Testis (tissue), 2 donors: ENCODE measurements at regions not wholly inside any gene's neighbourhood (a gene's known extent, or its start where the extent isn't known, plus 50 kb on each side); places are given as distances from the start of the nearest gene placed in this dataset.

Experiments used
- DNase-seq: peaks from one replicate; pipeline ENCODE4 v3.0.0-alpha.2; 2019
- H3K27ac ChIP-seq, 2 donors: fragments of 200-600 bp; sonication (generic); one replicate each; pipeline ENCODE4 v1.5.1; 2019
- H3K27me3 ChIP-seq: fragments of 200-600 bp; sonication (generic); one replicate; pipeline ENCODE4 v1.5.1; 2019
- H3K36me3 ChIP-seq: fragments of 200-600 bp; sonication (generic); one replicate; pipeline ENCODE4 v1.5.1; 2017; ENCODE audit warnings: low read depth; ENCODE audit errors: missing control alignments
- H3K4me1 ChIP-seq: fragments of 200-600 bp; sonication (generic); one replicate; pipeline ENCODE4 v1.5.1; 2019
- H3K4me3 ChIP-seq, 2 donors: fragments of 200-600 bp; sonication (generic); one replicate each; pipeline ENCODE4 v1.5.1; 2017 to 2019
- H3K9me3 ChIP-seq: fragments of 200-600 bp; sonication (generic); one replicate; pipeline ENCODE4 v1.5.1; 2017
- CTCF ChIP-seq, 3 experiments: fragments of 450-650 bp in 2 of 3; fragments of 200-600 bp in 1 of 3; sonication (generic) in 1 of 3; IDR thresholded peaks; one replicate each; pipeline ENCODE4 v1.5.1; 2016 to 2019; ENCODE audit warnings: antibody characterized with exemption in 3 of 3, mild to moderate bottlenecking in 2 of 3, moderate library complexity in 1 of 3
- POLR2A ChIP-seq: fragments of 450-650 bp; IDR thresholded peaks from one replicate; pipeline ENCODE4 v1.6.1; 2017; ENCODE audit warnings: antibody characterized with exemption, mild to moderate bottlenecking, moderate library complexity
- WGBS, 2 donors: methylation state at CpG; one replicate each; pipeline ENCODE4 v1.1.5; 2018; 5-methylcytosine and 5-hydroxymethylcytosine counted together
- intact Hi-C: fragments of 100-400 bp; cut with DNase I; formaldehyde crosslinking; loops from one replicate; pipeline ENCODE4 v1.15.1; 2023; ENCODE audit warnings: low total_unique reads

GRCh38 chr4:148664636-148665035 is 222.4 kb upstream of the NR3C2 start:
- H3K27ac ChIP-seq = no peak overlapping the region
- WGBS, 2 donors = 84 to 92% methylated on average over 5 of the region's 5 CpGs
- no peaks in the 10 kb centered on the region for H3K27me3 ChIP-seq
- H3K9me3 ChIP-seq = no peaks in the 10 kb centered on the region
- H3K4me3 ChIP-seq = no peak overlapping the region
- no peaks in the 10 kb centered on the region for H3K4me1 ChIP-seq
- no peak for DNase-seq
- no peaks in the 10 kb centered on the region for H3K36me3 ChIP-seq
- intact Hi-C loops = no loop called here
- TF ChIP-seq POLR2A = no peak

- DNase-seq = no peak
- intact Hi-C loops = no loop called here
- WGBS, 2 donors = 88 to 98% methylated on average over 2 of the region's 2 CpGs
Observed at GRCh38 chr4:148654131-148654530, 211.9 kb upstream of the NR3C2 start.

GRCh38 chr4:148653681-148654080 is 211.5 kb upstream of the NR3C2 start:
- Histone ChIP-seq H3K27ac (no peak overlapping the region), H3K4me1 (no peaks in the 10 kb centered on the region), H3K4me3 (no peak overlapping the region), H3K36me3 (no peaks in the 10 kb centered on the region), H3K9me3 (no peaks in the 10 kb centered on the region), H3K27me3 (no peaks in the 10 kb centered on the region)
- TF ChIP-seq CTCF (IDR thresholded peaks at IDR 0.05) (no peak), POLR2A (no peak)
- intact Hi-C loops = no loop called here
- no peak for DNase-seq
- WGBS, 2 donors = 67 to 68% methylated on average over 4 of the region's 4 CpGs

More at GRCh38 chr4:148654131-148654530, 211.9 kb upstream of the NR3C2 start:
- no peaks in the 10 kb centered on the region for H3K27me3 ChIP-seq
- no peaks in the 10 kb centered on the region for H3K4me1 ChIP-seq
- H3K27ac ChIP-seq = no peak overlapping the region
- H3K9me3 ChIP-seq = no peaks in the 10 kb centered on the region
- H3K36me3 ChIP-seq = no peaks in the 10 kb centered on the region
- TF ChIP-seq POLR2A (no peak), CTCF (IDR thresholded peaks at IDR 0.05) (no peak)
- H3K4me3 ChIP-seq = no peak overlapping the region

- Histone ChIP-seq H3K27me3 (no peaks in the 10 kb centered on the region), H3K9me3 (no peaks in the 10 kb centered on the region), H3K4me3 (no peak overlapping the region), H3K36me3 (no peaks in the 10 kb centered on the region), H3K27ac (no peak overlapping the region), H3K4me1 (no peaks in the 10 kb centered on the region)
- no peak for DNase-seq
- WGBS, 2 donors = 88 to 96% methylated on average over 2 of the region's 2 CpGs
- TF ChIP-seq POLR2A (no peak), CTCF (IDR thresholded peaks at IDR 0.05) (no peak)
- intact Hi-C loops = no loop called here
Observed at GRCh38 chr4:148651991-148652390, 209.8 kb upstream of the NR3C2 start.

- intact Hi-C loops = no loop called here
- Histone ChIP-seq H3K27ac (no peak overlapping the region), H3K4me3 (no peak overlapping the region), H3K36me3 (no peaks in the 10 kb centered on the region), H3K9me3 (no peaks in the 10 kb centered on the region), H3K27me3 (no peaks in the 10 kb centered on the region), H3K4me1 (no peaks in the 10 kb centered on the region)
- no peak for TF ChIP-seq CTCF (IDR thresholded peaks at IDR 0.05)
- no peak for TF ChIP-seq POLR2A
- DNase-seq = no peak
- 95 to 98% methylated on average over 1 of the region's 1 CpG for WGBS, 2 donors
Observed at GRCh38 chr4:148649652-148650331, 207.6 kb upstream of the NR3C2 start.
